ENCODE measurements at regions not wholly inside any gene's neighbourhood (a gene's known extent, or its start where the extent isn't known, plus 50 kb on each side); places are given as distances from the start of the nearest gene placed in this dataset.

- H3K36me3 Mint-ChIP-seq, result no peaks in the 10 kb centered on the region
- peaks cover 0 to 3% (median 0%) of the 10 kb centered on the region in 8 donors for H3K9me3 Mint-ChIP-seq
- Histone ChIP-seq H3K27ac (ENCODE audit: low read depth, low read length) (no peak overlapping the region), H3K9me3 (ENCODE audit: control insufficient read depth in 1 of 2, low read length in 2 of 2) (no peaks in the 10 kb centered on the region), H3K27me3 (ENCODE audit: insufficient read depth, low read length) (no peaks in the 10 kb centered on the region), H3K36me3 (ENCODE audit: insufficient read depth, low read length) (no peaks in the 10 kb centered on the region), H3K4me1 (ENCODE audit: insufficient read depth, low read length) (no peaks in the 10 kb centered on the region), H3K4me3 (ENCODE audit: low read length in 2 of 2) (no peak overlapping the region)
- no peak overlapping the region for H3K27ac Mint-ChIP-seq
- H3K27me3 Mint-ChIP-seq, result peaks cover 0 to 2% of the 10 kb centered on the region in 2 donors
- intact Hi-C loops (cut with micrococcal nuclease), result loop anchor here (1.0 kb wide), 2 partner anchors 320 to 383 kb away; no protein-coding TSS in a partner anchor
- ChIA-PET POLR2A (ENCODE audit: partially characterized antibody) (no interaction called here), CTCF (ENCODE audit: partially characterized antibody) (interaction anchor here (0.8 to 2.2 kb wide), 8 partner anchors 9 to 1264 kb away, joined by 3 to 7 read pairs (median 4); no protein-coding TSS in a partner anchor)
- H3K4me3 Mint-ChIP-seq, result no peak overlapping the region
- peak in 1 of 5 donors; percentile 3 for DNase-seq
- no peaks in the 10 kb centered on the region for H3K4me1 Mint-ChIP-seq
Measured at GRCh38 chr6:146901940-146902816, 302.0 kb upstream of the STXBP5 start.

- no peaks in the 10 kb centered on the region for H3K36me3 Mint-ChIP-seq
- no peaks in the 10 kb centered on the region for H3K4me1 Mint-ChIP-seq
- Histone ChIP-seq H3K9me3 (ENCODE audit: control insufficient read depth in 1 of 2, low read length in 2 of 2) (no peaks in the 10 kb centered on the region), H3K27ac (ENCODE audit: low read depth, low read length) (no peak overlapping the region), H3K27me3 (ENCODE audit: insufficient read depth, low read length) (no peaks in the 10 kb centered on the region), H3K36me3 (ENCODE audit: insufficient read depth, low read length) (no peaks in the 10 kb centered on the region), H3K4me1 (ENCODE audit: insufficient read depth, low read length) (no peaks in the 10 kb centered on the region), H3K4me3 (ENCODE audit: low read length in 2 of 2) (no peak overlapping the region)
- ChIA-PET POLR2A (ENCODE audit: partially characterized antibody) (no interaction called here), CTCF (ENCODE audit: partially characterized antibody) (interaction anchor here (1.0 to 2.2 kb wide), 6 partner anchors 10 to 1263 kb away, joined by 3 to 7 read pairs (median 4); no protein-coding TSS in a partner anchor)
- no peak overlapping the region for H3K4me3 Mint-ChIP-seq
- H3K27ac Mint-ChIP-seq, result no peak overlapping the region
- intact Hi-C loops (cut with micrococcal nuclease), result loop anchor here (1.0 kb wide), 2 partner anchors 319 to 382 kb away; no protein-coding TSS in a partner anchor
- no peak for DNase-seq
- H3K27me3 Mint-ChIP-seq, result peaks cover 0 to 3% of the 10 kb centered on the region in 2 donors
- H3K9me3 Mint-ChIP-seq, result peaks cover 0 to 3% (median 0%) of the 10 kb centered on the region in 8 donors
Measured at GRCh38 chr6:146902846-146903245, 301.4 kb upstream of the STXBP5 start.

- POLR2A ChIA-PET (ENCODE audit: partially characterized antibody), result no interaction called here
- no peaks in the 10 kb centered on the region for H3K36me3 ChIP-seq (ENCODE audit: insufficient read depth, low read length)
- CTCF ChIA-PET (ENCODE audit: partially characterized antibody), result interaction anchor here (1.0 to 3.8 kb wide), 3 partner anchors 10 to 1262 kb away, joined by 4 to 14 read pairs (median 7); no protein-coding TSS in a partner anchor
- no peaks in the 10 kb centered on the region for H3K9me3 ChIP-seq (ENCODE audit: control insufficient read depth in 1 of 2, low read length in 2 of 2)
- DNase-seq, result no peak
- Mint-ChIP-seq H3K27me3 (peaks cover 0 to 3% of the 10 kb centered on the region in 2 donors), H3K27ac (no peak overlapping the region), H3K4me1 (no peaks in the 10 kb centered on the region), H3K9me3 (peaks cover 0 to 3% (median 0%) of the 10 kb centered on the region in 8 donors), H3K36me3 (no peaks in the 10 kb centered on the region), H3K4me3 (no peak overlapping the region)
- intact Hi-C loops (cut with micrococcal nuclease), result no loop called here
- H3K4me3 ChIP-seq (ENCODE audit: low read length in 2 of 2), result no peak overlapping the region
- H3K4me1 ChIP-seq (ENCODE audit: insufficient read depth, low read length), result no peaks in the 10 kb centered on the region
- H3K27me3 ChIP-seq (ENCODE audit: insufficient read depth, low read length), result no peaks in the 10 kb centered on the region
- no peak overlapping the region for H3K27ac ChIP-seq (ENCODE audit: low read depth, low read length)
Measured at GRCh38 chr6:146903451-146903850, 300.8 kb upstream of the STXBP5 start.

- no peaks in the 10 kb centered on the region for H3K4me1 Mint-ChIP-seq
- intact Hi-C loops (cut with micrococcal nuclease), result no loop called here
Measured at GRCh38 chr6:146904596-146904995, 299.6 kb upstream of the STXBP5 start.

GRCh38 chr6:146905181-146905704 lies 299.0 kb upstream of the STXBP5 start:
- H3K9me3 ChIP-seq (ENCODE audit: control insufficient read depth in 1 of 2, low read length in 2 of 2), result no peaks in the 10 kb centered on the region
- Mint-ChIP-seq H3K27ac (no peak overlapping the region), H3K9me3 (peaks cover 0 to 3% (median 0%) of the 10 kb centered on the region in 8 donors), H3K4me3 (no peak overlapping the region), H3K27me3 (peaks cover 0 to 1% of the 10 kb centered on the region in 2 donors), H3K4me1 (no peaks in the 10 kb centered on the region), H3K36me3 (no peaks in the 10 kb centered on the region)
- POLR2A ChIA-PET (ENCODE audit: partially characterized antibody), result no interaction called here
- no peak for DNase-seq
- H3K36me3 ChIP-seq (ENCODE audit: insufficient read depth, low read length), result no peaks in the 10 kb centered on the region
- no peak overlapping the region for H3K27ac ChIP-seq (ENCODE audit: low read depth, low read length)
- H3K27me3 ChIP-seq (ENCODE audit: insufficient read depth, low read length), result no peaks in the 10 kb centered on the region
- intact Hi-C loops (cut with micrococcal nuclease), result no loop called here
- H3K4me3 ChIP-seq (ENCODE audit: low read length in 2 of 2), result no peak overlapping the region
- no peaks in the 10 kb centered on the region for H3K4me1 ChIP-seq (ENCODE audit: insufficient read depth, low read length)
- CTCF ChIA-PET (ENCODE audit: partially characterized antibody), result interaction anchor here (1.5 to 3.8 kb wide), 3 partner anchors 9 to 378 kb away, joined by 3 to 14 read pairs (median 3); no protein-coding TSS in a partner anchor

More at GRCh38 chr6:146904596-146904995, 299.6 kb upstream of the STXBP5 start:
- Histone ChIP-seq H3K27me3 (ENCODE audit: insufficient read depth, low read length) (no peaks in the 10 kb centered on the region), H3K27ac (ENCODE audit: low read depth, low read length) (no peak overlapping the region), H3K4me3 (ENCODE audit: low read length in 2 of 2) (no peak overlapping the region), H3K36me3 (ENCODE audit: insufficient read depth, low read length) (no peaks in the 10 kb centered on the region), H3K9me3 (ENCODE audit: control insufficient read depth in 1 of 2, low read length in 2 of 2) (no peaks in the 10 kb centered on the region), H3K4me1 (ENCODE audit: insufficient read depth, low read length) (no peaks in the 10 kb centered on the region)
- no peak for DNase-seq
- ChIA-PET CTCF (ENCODE audit: partially characterized antibody) (interaction anchor here (0.8 to 3.8 kb wide), 3 partner anchors 9 to 379 kb away, joined by 3 to 14 read pairs (median 3); no protein-coding TSS in a partner anchor), POLR2A (ENCODE audit: partially characterized antibody) (no interaction called here)
- H3K27ac Mint-ChIP-seq, result peak overlapping the region in 1 of 7 donors; percentile 40
- H3K4me3 Mint-ChIP-seq, result no peak overlapping the region
- H3K27me3 Mint-ChIP-seq, result peaks cover 0 to 1% of the 10 kb centered on the region in 2 donors
- peaks cover 0 to 3% (median 0%) of the 10 kb centered on the region in 8 donors for H3K9me3 Mint-ChIP-seq
- no peaks in the 10 kb centered on the region for H3K36me3 Mint-ChIP-seq

- intact Hi-C loops (cut with micrococcal nuclease), result no loop called here
- no peaks in the 10 kb centered on the region for H3K4me1 Mint-ChIP-seq
- no peaks in the 10 kb centered on the region for H3K4me1 ChIP-seq (ENCODE audit: insufficient read depth, low read length)
- no peak overlapping the region for H3K4me3 Mint-ChIP-seq
- no peaks in the 10 kb centered on the region for H3K27me3 ChIP-seq (ENCODE audit: insufficient read depth, low read length)
- DNase-seq, result no peak
- no peaks in the 10 kb centered on the region for H3K9me3 Mint-ChIP-seq
- CTCF ChIA-PET (ENCODE audit: partially characterized antibody), result no interaction called here
- H3K36me3 ChIP-seq (ENCODE audit: insufficient read depth, low read length), result no peaks in the 10 kb centered on the region
- H3K36me3 Mint-ChIP-seq, result no peaks in the 10 kb centered on the region
- peaks cover 1 to 4% of the 10 kb centered on the region in 2 donors for H3K27me3 Mint-ChIP-seq
- no peak overlapping the region for H3K27ac ChIP-seq (ENCODE audit: low read depth, low read length)
- H3K9me3 ChIP-seq (ENCODE audit: control insufficient read depth in 1 of 2, low read length in 2 of 2), result no peaks in the 10 kb centered on the region
- no peak overlapping the region for H3K4me3 ChIP-seq (ENCODE audit: low read length in 2 of 2)
- no peak overlapping the region for H3K27ac Mint-ChIP-seq
- POLR2A ChIA-PET (ENCODE audit: partially characterized antibody), result no interaction called here
Measured at GRCh38 chr6:146908786-146909185, 295.4 kb upstream of the STXBP5 start.

GRCh38 chr6:146909376-146909775 lies 294.8 kb upstream of the STXBP5 start:
- Histone ChIP-seq H3K9me3 (ENCODE audit: control insufficient read depth in 1 of 2, low read length in 2 of 2) (no peaks in the 10 kb centered on the region), H3K4me3 (ENCODE audit: low read length in 2 of 2) (no peak overlapping the region), H3K27ac (ENCODE audit: low read depth, low read length) (no peak overlapping the region), H3K4me1 (ENCODE audit: insufficient read depth, low read length) (no peaks in the 10 kb centered on the region), H3K27me3 (ENCODE audit: insufficient read depth, low read length) (no peaks in the 10 kb centered on the region), H3K36me3 (ENCODE audit: insufficient read depth, low read length) (no peaks in the 10 kb centered on the region)
- no peak for DNase-seq
- intact Hi-C loops (cut with micrococcal nuclease), result no loop called here
- Mint-ChIP-seq H3K4me3 (no peak overlapping the region), H3K27me3 (peaks cover 1 to 7% of the 10 kb centered on the region in 2 donors), H3K9me3 (no peaks in the 10 kb centered on the region), H3K4me1 (no peaks in the 10 kb centered on the region), H3K36me3 (no peaks in the 10 kb centered on the region), H3K27ac (no peak overlapping the region)
- CTCF ChIA-PET (ENCODE audit: partially characterized antibody), result no interaction called here
- POLR2A ChIA-PET (ENCODE audit: partially characterized antibody), result no interaction called here
